ENCODE measurements at regions not wholly inside any gene's neighbourhood (a gene's known extent, or its start where the extent isn't known, plus 50 kb on each side); places are given as distances from the start of the nearest gene placed in this dataset.

GRCh38 chr10:8128511-8128910 lies 74.0 kb downstream of the GATA3 start:
- peaks cover 10% of the 10 kb centered on the region for H3K4me1 Mint-ChIP-seq (ENCODE audit: low read depth)
- DNase-seq (no peak), ATAC-seq (ENCODE audit: poor library complexity) (no peak)
- Histone ChIP-seq H3K27ac (ENCODE audit: low read depth in 1 of 2, low read length in 2 of 2) (no peak overlapping the region), H3K4me1 (ENCODE audit: insufficient read depth, low read length) (peaks cover 6% of the 10 kb centered on the region), H3K4me3 (ENCODE audit: low read length) (no peak overlapping the region), H3K9me3 (ENCODE audit: control insufficient read depth in 1 of 2, insufficient read depth in 1 of 2, low read length in 2 of 2) (no peaks in the 10 kb centered on the region), H3K36me3 (ENCODE audit: insufficient read depth, low read length) (no peaks in the 10 kb centered on the region), H3K27me3 (ENCODE audit: control insufficient read depth in 1 of 2, insufficient read depth in 2 of 2, low read length in 2 of 2) (no peaks in the 10 kb centered on the region)
- TF ChIP-seq, protein P1, sequence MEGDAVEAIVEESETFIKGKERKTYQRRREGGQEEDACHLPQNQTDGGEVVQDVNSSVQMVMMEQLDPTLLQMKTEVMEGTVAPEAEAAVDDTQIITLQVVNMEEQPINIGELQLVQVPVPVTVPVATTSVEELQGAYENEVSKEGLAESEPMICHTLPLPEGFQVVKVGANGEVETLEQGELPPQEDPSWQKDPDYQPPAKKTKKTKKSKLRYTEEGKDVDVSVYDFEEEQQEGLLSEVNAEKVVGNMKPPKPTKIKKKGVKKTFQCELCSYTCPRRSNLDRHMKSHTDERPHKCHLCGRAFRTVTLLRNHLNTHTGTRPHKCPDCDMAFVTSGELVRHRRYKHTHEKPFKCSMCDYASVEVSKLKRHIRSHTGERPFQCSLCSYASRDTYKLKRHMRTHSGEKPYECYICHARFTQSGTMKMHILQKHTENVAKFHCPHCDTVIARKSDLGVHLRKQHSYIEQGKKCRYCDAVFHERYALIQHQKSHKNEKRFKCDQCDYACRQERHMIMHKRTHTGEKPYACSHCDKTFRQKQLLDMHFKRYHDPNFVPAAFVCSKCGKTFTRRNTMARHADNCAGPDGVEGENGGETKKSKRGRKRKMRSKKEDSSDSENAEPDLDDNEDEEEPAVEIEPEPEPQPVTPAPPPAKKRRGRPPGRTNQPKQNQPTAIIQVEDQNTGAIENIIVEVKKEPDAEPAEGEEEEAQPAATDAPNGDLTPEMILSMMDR (IDR thresholded peaks at IDR 0.05) = no peak
- intact Hi-C loops (cut with DNase I, micrococcal nuclease) = loop anchor here in 1 of 2 experiments (1.0 kb wide), 1 partner anchor 20 kb away; no protein-coding TSS in a partner anchor
- no peaks in the 10 kb centered on the region for H3K9me3 Mint-ChIP-seq
- ChIA-PET CTCF (interaction anchor here (1.4 kb wide), 1 partner anchor 29 kb away, joined by 3 read pairs; no protein-coding TSS in a partner anchor), POLR2A (interaction anchor here (1.3 kb wide), 1 partner anchor 9 kb away, joined by 6 read pairs; no protein-coding TSS in a partner anchor)
- H3K27me3 Mint-ChIP-seq = no peaks in the 10 kb centered on the region
- H3K27ac Mint-ChIP-seq = no peak overlapping the region
- H3K4me3 Mint-ChIP-seq = no peak overlapping the region
- no peaks in the 10 kb centered on the region for H3K36me3 Mint-ChIP-seq (ENCODE audit: low read depth)

DNA sequence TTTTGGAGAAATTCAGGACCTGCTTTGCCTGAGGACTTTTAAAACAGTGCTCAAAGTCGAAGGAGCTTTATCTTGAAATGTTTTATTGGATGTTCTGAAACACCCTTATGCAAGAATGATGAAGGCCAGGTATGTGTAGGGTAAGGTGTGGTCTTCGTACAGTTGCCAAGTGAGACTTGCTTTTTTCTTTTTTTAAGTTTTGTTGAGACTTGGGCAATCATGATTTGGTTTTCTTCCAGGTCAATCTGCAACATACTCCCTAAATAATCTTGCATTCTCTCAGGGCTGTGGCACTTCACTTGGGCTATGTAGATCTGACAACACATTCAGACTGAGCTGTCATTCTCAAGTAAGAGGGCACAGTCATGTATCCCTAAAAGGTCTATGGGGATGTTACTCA lies 75.0 kb downstream of the GATA3 start:
- no peak overlapping the region for H3K4me3 Mint-ChIP-seq
- no peaks in the 10 kb centered on the region for H3K27me3 ChIP-seq (ENCODE audit: control insufficient read depth in 1 of 2, insufficient read depth in 2 of 2, low read length in 2 of 2)
- POLR2A ChIA-PET = interaction anchor here (1.3 kb wide), 1 partner anchor 8 kb away, joined by 6 read pairs; no protein-coding TSS in a partner anchor
- no peaks in the 10 kb centered on the region for H3K27me3 Mint-ChIP-seq
- H3K9me3 Mint-ChIP-seq = no peaks in the 10 kb centered on the region
- CTCF ChIA-PET = interaction anchor here (0.7 to 1.4 kb wide), 2 partner anchors 30 to 170 kb away, joined by 3 read pairs; no protein-coding TSS in a partner anchor
- ATAC-seq (ENCODE audit: poor library complexity) = no peak
- H3K27ac ChIP-seq (ENCODE audit: low read depth in 1 of 2, low read length in 2 of 2) = no peak overlapping the region
- no peaks in the 10 kb centered on the region for H3K36me3 ChIP-seq (ENCODE audit: insufficient read depth, low read length)
- peaks cover 13% of the 10 kb centered on the region for H3K4me1 Mint-ChIP-seq (ENCODE audit: low read depth)
- H3K27ac Mint-ChIP-seq = no peak overlapping the region
- no peak overlapping the region for H3K4me3 ChIP-seq (ENCODE audit: low read length)
- DNase-seq = no peak
- H3K4me1 ChIP-seq (ENCODE audit: insufficient read depth, low read length) = peaks cover 6% of the 10 kb centered on the region
- intact Hi-C loops (cut with DNase I, micrococcal nuclease) = no loop called here
- H3K36me3 Mint-ChIP-seq (ENCODE audit: low read depth) = no peaks in the 10 kb centered on the region
- TF ChIP-seq, protein P1 (IDR thresholded peaks at IDR 0.05) = no peak
- H3K9me3 ChIP-seq (ENCODE audit: control insufficient read depth in 1 of 2, insufficient read depth in 1 of 2, low read length in 2 of 2) = no peaks in the 10 kb centered on the region

- no peaks in the 10 kb centered on the region for H3K9me3 ChIP-seq (ENCODE audit: control insufficient read depth in 1 of 2, insufficient read depth in 1 of 2, low read length in 2 of 2)
- Mint-ChIP-seq H3K4me1 (ENCODE audit: low read depth) (peaks cover 15% of the 10 kb centered on the region), H3K27me3 (no peaks in the 10 kb centered on the region), H3K36me3 (ENCODE audit: low read depth) (no peaks in the 10 kb centered on the region), H3K9me3 (no peaks in the 10 kb centered on the region), H3K4me3 (no peak overlapping the region), H3K27ac (no peak overlapping the region)
- TF ChIP-seq, protein P1 (IDR thresholded peaks at IDR 0.05) = no peak
- ChIA-PET CTCF (no interaction called here), POLR2A (no interaction called here)
- peak in 3 of 14 experiments; percentile 6 to 31 (median 13) for DNase-seq
- H3K4me1 ChIP-seq (ENCODE audit: insufficient read depth, low read length) = peaks cover 11% of the 10 kb centered on the region
- no peak for ATAC-seq (ENCODE audit: poor library complexity)
- H3K27ac ChIP-seq (ENCODE audit: low read depth in 1 of 2, low read length in 2 of 2) = no peak overlapping the region
- H3K4me3 ChIP-seq (ENCODE audit: low read length) = no peak overlapping the region
- H3K27me3 ChIP-seq (ENCODE audit: control insufficient read depth in 1 of 2, insufficient read depth in 2 of 2, low read length in 2 of 2) = no peaks in the 10 kb centered on the region
- no peaks in the 10 kb centered on the region for H3K36me3 ChIP-seq (ENCODE audit: insufficient read depth, low read length)
- intact Hi-C loops (cut with DNase I, micrococcal nuclease) = no loop called here
Observed at GRCh38 chr10:8130973-8131911, 76.8 kb downstream of the GATA3 start.

Measured in CD4-positive, alpha-beta T cell (primary cell).